ENCODE measurements at regions not wholly inside any gene's neighbourhood (a gene's known extent, or its start where the extent isn't known, plus 50 kb on each side); places are given as distances from the start of the nearest gene placed in this dataset.

DNA sequence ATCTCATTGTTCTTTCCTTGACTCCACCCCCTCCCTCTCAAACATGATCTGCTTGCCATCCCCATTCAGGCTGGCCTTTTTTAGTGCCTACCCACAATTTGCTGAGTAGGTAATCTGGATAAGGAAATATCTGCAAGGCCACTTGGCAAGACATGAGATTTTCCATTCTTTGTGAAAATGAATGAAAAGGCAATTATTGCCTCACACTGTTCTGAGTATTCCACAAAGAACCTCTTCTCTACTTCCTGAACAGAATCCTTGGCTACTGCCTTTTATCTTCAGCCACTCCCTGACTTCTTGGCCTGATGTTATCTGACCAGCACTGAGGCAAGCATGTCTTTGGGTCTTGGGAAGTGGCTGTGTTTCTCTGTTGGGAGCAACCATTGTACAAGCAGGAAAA lies 263.2 kb upstream of the ATP2B1 start:
- no peak for TF ChIP-seq EZH2 (IDR thresholded peaks at IDR 0.05)
- TF ChIP-seq POLR2AphosphoS5 (IDR thresholded peaks at IDR 0.05; ENCODE audit: borderline replicate concordance, low read depth, low read length) = no peak
- no peak for TF ChIP-seq FOXP2 (optimal IDR thresholded peaks at IDR 0.05; ENCODE audit: control extremely low read depth, extremely low read length, insufficient read depth)
